ENCODE measurements at regions not wholly inside any gene's neighbourhood (a gene's known extent, or its start where the extent isn't known, plus 50 kb on each side); places are given as distances from the start of the nearest gene placed in this dataset.

GRCh38 chr6:11648436-11648775 lies 110.9 kb downstream of the TMEM170B start:
- H3K4me1 ChIP-seq (replicated peaks in 1 of 2; ENCODE audit: control insufficient read depth in 2 of 2, insufficient read depth in 2 of 2, low read length in 2 of 2) = no peaks in the 10 kb centered on the region
- H3K36me3 ChIP-seq (ENCODE audit: control insufficient read depth, insufficient read depth, low read length) = no peaks in the 10 kb centered on the region
- no peaks in the 10 kb centered on the region for H3K9me1 ChIP-seq (ENCODE audit: control insufficient read depth, insufficient read depth, low read length)
- no TSS peak for BruUV-seq (replicated peaks)
- TF ChIP-seq PHF20 (IDR thresholded peaks at IDR 0.05; ENCODE audit: partially characterized antibody) (no peak), MAFK (IDR thresholded peaks at IDR 0.05; ENCODE audit: low read length) (no peak), ZFPM2 (CRISPR knock-in tag; IDR thresholded peaks at IDR 0.05) (no peak), CHD4 (IDR thresholded peaks at IDR 0.05; ENCODE audit: insufficient read depth, insufficient replicate concordance, low read depth, low read length, poor library complexity, severe bottlenecking) (no peak)
- no peak overlapping the region for H3K9ac ChIP-seq (ENCODE audit: insufficient read depth in 1 of 2, low read depth in 2 of 2, low read length in 2 of 2)
- no peak for FAIRE-seq
- H2AFZ ChIP-seq (ENCODE audit: low read depth, low read length) = no peak overlapping the region
- no peak for ATAC-seq
- DNase-seq (ENCODE audit: extremely low read depth in 1 of 4, low spot score in 3 of 4) = no peak
- 0% methylated on average over 2 of the region's 2 CpGs for WGBS (ENCODE audit: insufficient coverage, low coverage, missing lambda C conversion rate)
- CTCF ChIA-PET (ENCODE audit: low intra/inter-chr PET ratio) = no interaction called here
- H3K9me3 ChIP-seq (replicated peaks; ENCODE audit: control insufficient read depth, insufficient read depth, low read depth, low read length) = no peaks in the 10 kb centered on the region
- no peak overlapping the region for H3K27ac ChIP-seq (ENCODE audit: extremely low read depth, low read depth, low read length)
- intact Hi-C loops (cut with micrococcal nuclease) = no loop called here
- no peak overlapping the region for H3K4me3 ChIP-seq
- in situ Hi-C loops (cut with MboI) = no loop called here
- H4K20me1 ChIP-seq (replicated peaks; ENCODE audit: control insufficient read depth, insufficient read depth, low read length) = no peaks in the 10 kb centered on the region
- H3K79me2 ChIP-seq (ENCODE audit: control insufficient read depth, insufficient read depth, low read length) = no peaks in the 10 kb centered on the region
- no peak overlapping the region for H3K4me2 ChIP-seq (ENCODE audit: insufficient read depth, low read length)
- POLR2A ChIA-PET = interaction anchor here (1.1 kb wide), 1 partner anchor 9 kb away, joined by 3 read pairs; no protein-coding TSS in a partner anchor
- peaks cover 35 to 60% of the 10 kb centered on the region in 2 experiments for H3K27me3 ChIP-seq (ENCODE audit: control insufficient read depth in 2 of 2, insufficient read depth in 2 of 2, low read length in 2 of 2)

GRCh38 chr6:11648889-11649288 lies 111.3 kb downstream of the TMEM170B start:
- intact Hi-C loops (cut with micrococcal nuclease) (no loop called here), in situ Hi-C loops (cut with MboI) (no loop called here)
- no peak for ATAC-seq
- 2% methylated on average over 19 of the region's 20 CpGs for WGBS (ENCODE audit: insufficient coverage, low coverage, missing lambda C conversion rate)
- TF ChIP-seq SETDB1 (IDR thresholded peaks at IDR 0.05; ENCODE audit: low read length) = no peak
- FAIRE-seq = no peak
- ChIA-PET POLR2A (no interaction called here), CTCF (ENCODE audit: low intra/inter-chr PET ratio) (no interaction called here)
- Histone ChIP-seq H4K20me1 (replicated peaks; ENCODE audit: control insufficient read depth, insufficient read depth, low read length) (no peaks in the 10 kb centered on the region), H2AFZ (ENCODE audit: low read depth, low read length) (no peak overlapping the region), H3K4me3 (no peak overlapping the region), H3K4me2 (ENCODE audit: insufficient read depth, low read length) (no peak overlapping the region), H3K36me3 (ENCODE audit: control insufficient read depth, insufficient read depth, low read length) (no peaks in the 10 kb centered on the region), H3K27ac (ENCODE audit: extremely low read depth, low read depth, low read length) (no peak overlapping the region), H3K27me3 (ENCODE audit: control insufficient read depth in 2 of 2, insufficient read depth in 2 of 2, low read length in 2 of 2) (peaks cover 32 to 65% of the 10 kb centered on the region in 2 experiments), H3K9me1 (ENCODE audit: control insufficient read depth, insufficient read depth, low read length) (no peaks in the 10 kb centered on the region), H3K4me1 (replicated peaks in 1 of 2; ENCODE audit: control insufficient read depth in 2 of 2, insufficient read depth in 2 of 2, low read length in 2 of 2) (no peaks in the 10 kb centered on the region), H3K9me3 (replicated peaks; ENCODE audit: control insufficient read depth, insufficient read depth, low read depth, low read length) (no peaks in the 10 kb centered on the region), H3K9ac (ENCODE audit: insufficient read depth in 1 of 2, low read depth in 2 of 2, low read length in 2 of 2) (no peak overlapping the region), H3K79me2 (ENCODE audit: control insufficient read depth, insufficient read depth, low read length) (no peaks in the 10 kb centered on the region)
- BruUV-seq (replicated peaks) = no TSS peak
- no peak for DNase-seq (ENCODE audit: extremely low read depth in 1 of 4, low spot score in 3 of 4)

Data from K562 (cell line).